ENCODE measurements at regions not wholly inside any gene's neighbourhood (a gene's known extent, or its start where the extent isn't known, plus 50 kb on each side); places are given as distances from the start of the nearest gene placed in this dataset.

DNA sequence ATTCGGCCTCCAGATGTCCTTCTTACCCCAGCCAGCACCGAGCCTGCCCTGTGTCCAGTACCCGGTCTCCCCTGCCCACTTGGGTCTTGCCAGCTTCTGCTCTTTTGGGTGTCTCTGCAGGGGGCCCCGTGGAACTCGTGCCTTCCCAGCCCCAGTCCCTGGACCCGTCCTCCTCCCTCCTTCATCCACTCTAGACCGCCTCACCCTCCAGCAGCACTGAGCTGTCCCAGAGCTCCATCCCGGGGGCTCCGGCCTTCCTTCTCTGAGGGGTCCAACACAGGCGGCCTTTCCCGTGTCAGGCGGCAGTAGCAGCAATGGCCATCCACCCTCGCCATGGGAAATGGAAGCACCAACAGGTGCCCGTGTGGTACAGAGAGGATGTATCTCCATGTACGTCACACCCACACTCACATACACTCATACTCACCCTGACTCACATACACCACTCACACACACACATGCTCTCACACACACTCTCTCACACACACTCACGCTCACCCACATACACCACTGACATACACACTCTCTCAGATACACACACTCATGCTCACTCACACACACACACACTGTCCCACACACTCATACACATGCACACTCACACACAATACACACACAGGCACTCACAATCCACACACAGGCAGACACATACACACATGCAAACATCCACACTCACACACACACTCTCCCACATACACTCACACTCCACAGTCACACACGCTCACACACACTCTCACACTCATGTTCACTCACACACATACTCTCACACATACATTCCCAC lies 827.5 kb upstream of the SALL3 start:
- Histone ChIP-seq H3K79me2 (ENCODE audit: control insufficient read depth, low read length) (no peaks in the 10 kb centered on the region), H3K4me2 (ENCODE audit: low read length) (no peak overlapping the region), H3F3A (ENCODE audit: control insufficient read depth, insufficient read depth) (no peaks in the 10 kb centered on the region), H3K9me2 (replicated peaks; ENCODE audit: control insufficient read depth, low read length) (no peaks in the 10 kb centered on the region), H3K27me3 (ENCODE audit: control insufficient read depth, low read length) (no peaks in the 10 kb centered on the region), H4K20me1 (ENCODE audit: control insufficient read depth, insufficient read depth, low read depth, low read length) (no peaks in the 10 kb centered on the region), H3K36me3 (ENCODE audit: control insufficient read depth, low read length) (no peaks in the 10 kb centered on the region), H3K4me1 (ENCODE audit: control insufficient read depth, low read length) (no peaks in the 10 kb centered on the region), H3K9me3 (ENCODE audit: control insufficient read depth, insufficient read depth, low read length) (peaks cover 4% of the 10 kb centered on the region; the same call in 1 of the 2 replicates), H3K27ac (ENCODE audit: low read depth, low read length) (no peak overlapping the region), H3K4me3 (ENCODE audit: low read length) (no peak overlapping the region)
- TF ChIP-seq, protein P1, sequence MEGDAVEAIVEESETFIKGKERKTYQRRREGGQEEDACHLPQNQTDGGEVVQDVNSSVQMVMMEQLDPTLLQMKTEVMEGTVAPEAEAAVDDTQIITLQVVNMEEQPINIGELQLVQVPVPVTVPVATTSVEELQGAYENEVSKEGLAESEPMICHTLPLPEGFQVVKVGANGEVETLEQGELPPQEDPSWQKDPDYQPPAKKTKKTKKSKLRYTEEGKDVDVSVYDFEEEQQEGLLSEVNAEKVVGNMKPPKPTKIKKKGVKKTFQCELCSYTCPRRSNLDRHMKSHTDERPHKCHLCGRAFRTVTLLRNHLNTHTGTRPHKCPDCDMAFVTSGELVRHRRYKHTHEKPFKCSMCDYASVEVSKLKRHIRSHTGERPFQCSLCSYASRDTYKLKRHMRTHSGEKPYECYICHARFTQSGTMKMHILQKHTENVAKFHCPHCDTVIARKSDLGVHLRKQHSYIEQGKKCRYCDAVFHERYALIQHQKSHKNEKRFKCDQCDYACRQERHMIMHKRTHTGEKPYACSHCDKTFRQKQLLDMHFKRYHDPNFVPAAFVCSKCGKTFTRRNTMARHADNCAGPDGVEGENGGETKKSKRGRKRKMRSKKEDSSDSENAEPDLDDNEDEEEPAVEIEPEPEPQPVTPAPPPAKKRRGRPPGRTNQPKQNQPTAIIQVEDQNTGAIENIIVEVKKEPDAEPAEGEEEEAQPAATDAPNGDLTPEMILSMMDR (IDR thresholded peaks at IDR 0.05; ENCODE audit: low read depth, low read length, poor library complexity, severe bottlenecking), result no peak
- TF ChIP-seq EZH2phosphoT487 (IDR thresholded peaks at IDR 0.05; ENCODE audit: borderline replicate concordance, low read length), result no peak

DNA sequence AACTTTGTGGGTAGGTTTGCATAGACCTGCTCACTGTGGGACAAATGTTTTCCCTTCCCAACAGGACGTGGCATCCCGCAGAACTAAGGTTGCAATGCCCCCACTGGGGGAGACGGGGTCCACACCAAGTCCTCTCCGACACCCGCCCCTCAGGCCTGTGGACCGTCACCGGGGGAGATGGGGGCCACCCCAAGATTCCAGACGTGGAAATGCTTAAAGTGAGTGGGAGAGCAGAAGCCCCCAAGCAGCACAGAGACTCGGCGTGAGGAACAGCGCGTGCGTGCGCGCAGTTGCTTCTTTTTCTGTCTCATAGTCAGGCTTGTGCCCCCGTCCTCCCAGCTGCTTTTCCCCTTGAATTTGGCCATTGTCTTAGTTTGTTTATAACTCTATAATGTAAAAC lies 826.3 kb upstream of the SALL3 start:
- Histone ChIP-seq H3F3A (ENCODE audit: control insufficient read depth, insufficient read depth) (no peaks in the 10 kb centered on the region), H3K36me3 (ENCODE audit: control insufficient read depth, low read length) (no peaks in the 10 kb centered on the region), H3K27ac (ENCODE audit: low read depth, low read length) (no peak overlapping the region), H3K4me3 (ENCODE audit: low read length) (no peak overlapping the region), H3K79me2 (ENCODE audit: control insufficient read depth, low read length) (no peaks in the 10 kb centered on the region), H3K4me1 (ENCODE audit: control insufficient read depth, low read length) (no peaks in the 10 kb centered on the region), H4K20me1 (ENCODE audit: control insufficient read depth, insufficient read depth, low read depth, low read length) (no peaks in the 10 kb centered on the region), H3K27me3 (ENCODE audit: control insufficient read depth, low read length) (no peaks in the 10 kb centered on the region), H3K9me2 (replicated peaks; ENCODE audit: control insufficient read depth, low read length) (no peaks in the 10 kb centered on the region), H3K4me2 (ENCODE audit: low read length) (no peak overlapping the region), H3K9me3 (ENCODE audit: control insufficient read depth, insufficient read depth, low read length) (peaks cover 4% of the 10 kb centered on the region; the same call in 1 of the 2 replicates)
- TF ChIP-seq EZH2phosphoT487 (IDR thresholded peaks at IDR 0.05; ENCODE audit: borderline replicate concordance, low read length), result no peak
- TF ChIP-seq, protein P1 (IDR thresholded peaks at IDR 0.05; ENCODE audit: low read depth, low read length, poor library complexity, severe bottlenecking), result no peak

DNA sequence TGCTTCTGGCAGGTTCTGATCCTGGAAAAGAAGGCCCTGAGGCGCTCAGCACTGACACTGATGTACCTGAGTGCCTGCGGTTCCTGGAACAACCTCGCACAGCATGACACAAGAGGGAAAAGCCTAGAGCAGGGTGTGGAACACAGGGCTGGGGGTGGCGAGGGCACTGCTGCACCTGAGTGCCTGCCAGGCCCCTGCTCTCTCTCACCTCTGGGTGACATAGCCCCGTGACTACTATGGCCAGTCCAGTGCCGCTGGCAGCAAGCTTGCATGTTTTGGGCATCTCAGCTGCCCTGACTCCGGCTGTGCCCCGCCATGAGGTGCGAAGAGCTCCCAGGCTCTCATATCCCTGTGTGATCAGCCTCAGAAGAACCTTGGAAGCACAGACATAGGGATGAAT lies 825.2 kb upstream of the SALL3 start:
- no peaks in the 10 kb centered on the region for H3K4me1 ChIP-seq (ENCODE audit: control insufficient read depth, low read length)
- H3K4me3 ChIP-seq (ENCODE audit: low read length), result no peak overlapping the region
- no peaks in the 10 kb centered on the region for H3K79me2 ChIP-seq (ENCODE audit: control insufficient read depth, low read length)
- H3K27ac ChIP-seq (ENCODE audit: low read depth, low read length), result no peak overlapping the region
- H3K9me2 ChIP-seq (replicated peaks; ENCODE audit: control insufficient read depth, low read length), result no peaks in the 10 kb centered on the region
- H3F3A ChIP-seq (ENCODE audit: control insufficient read depth, insufficient read depth), result no peaks in the 10 kb centered on the region
- H4K20me1 ChIP-seq (ENCODE audit: control insufficient read depth, insufficient read depth, low read depth, low read length), result no peaks in the 10 kb centered on the region
- TF ChIP-seq, protein P1 (IDR thresholded peaks at IDR 0.05; ENCODE audit: low read depth, low read length, poor library complexity, severe bottlenecking), result no peak
- TF ChIP-seq EZH2phosphoT487 (IDR thresholded peaks at IDR 0.05; ENCODE audit: borderline replicate concordance, low read length), result no peak
- H3K9me3 ChIP-seq (ENCODE audit: control insufficient read depth, insufficient read depth, low read length), result peaks cover 4% of the 10 kb centered on the region; the same call in 1 of the 2 replicates
- no peaks in the 10 kb centered on the region for H3K27me3 ChIP-seq (ENCODE audit: control insufficient read depth, low read length)
- no peaks in the 10 kb centered on the region for H3K36me3 ChIP-seq (ENCODE audit: control insufficient read depth, low read length)
- H3K4me2 ChIP-seq (ENCODE audit: low read length), result no peak overlapping the region
